ENCODE measurements at regions not wholly inside any gene's neighbourhood (a gene's known extent, or its start where the extent isn't known, plus 50 kb on each side); places are given as distances from the start of the nearest gene placed in this dataset.

GRCh38 chr5:58077966-58078365, 381.9 kb downstream of the PLK2 start:
- no peak for TF ChIP-seq REST (IDR thresholded peaks at IDR 0.05; ENCODE audit: insufficient replicate concordance, low read depth)
- no peak for TF ChIP-seq POLR2AphosphoS5 (IDR thresholded peaks at IDR 0.05; ENCODE audit: low read depth)
- TF ChIP-seq GABPA (IDR thresholded peaks at IDR 0.05; ENCODE audit: low read depth): no peak
- TF ChIP-seq, protein P1, sequence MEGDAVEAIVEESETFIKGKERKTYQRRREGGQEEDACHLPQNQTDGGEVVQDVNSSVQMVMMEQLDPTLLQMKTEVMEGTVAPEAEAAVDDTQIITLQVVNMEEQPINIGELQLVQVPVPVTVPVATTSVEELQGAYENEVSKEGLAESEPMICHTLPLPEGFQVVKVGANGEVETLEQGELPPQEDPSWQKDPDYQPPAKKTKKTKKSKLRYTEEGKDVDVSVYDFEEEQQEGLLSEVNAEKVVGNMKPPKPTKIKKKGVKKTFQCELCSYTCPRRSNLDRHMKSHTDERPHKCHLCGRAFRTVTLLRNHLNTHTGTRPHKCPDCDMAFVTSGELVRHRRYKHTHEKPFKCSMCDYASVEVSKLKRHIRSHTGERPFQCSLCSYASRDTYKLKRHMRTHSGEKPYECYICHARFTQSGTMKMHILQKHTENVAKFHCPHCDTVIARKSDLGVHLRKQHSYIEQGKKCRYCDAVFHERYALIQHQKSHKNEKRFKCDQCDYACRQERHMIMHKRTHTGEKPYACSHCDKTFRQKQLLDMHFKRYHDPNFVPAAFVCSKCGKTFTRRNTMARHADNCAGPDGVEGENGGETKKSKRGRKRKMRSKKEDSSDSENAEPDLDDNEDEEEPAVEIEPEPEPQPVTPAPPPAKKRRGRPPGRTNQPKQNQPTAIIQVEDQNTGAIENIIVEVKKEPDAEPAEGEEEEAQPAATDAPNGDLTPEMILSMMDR (IDR thresholded peaks at IDR 0.05; ENCODE audit: insufficient read depth, low read length): no peak
- no peak for TF ChIP-seq SPI1 (IDR thresholded peaks at IDR 0.05; ENCODE audit: borderline replicate concordance, low read depth)
- Histone ChIP-seq H3K27me3 (ENCODE audit: insufficient read depth, poor library complexity, severe bottlenecking) (no peaks in the 10 kb centered on the region), H3K4me3 (replicated peaks; ENCODE audit: insufficient read depth, low read length) (no peak overlapping the region), H3K27ac (replicated peaks) (no peak overlapping the region)
- DNase-seq (ENCODE audit: low read depth in 1 of 2, low spot score in 1 of 2): no peak

DNA sequence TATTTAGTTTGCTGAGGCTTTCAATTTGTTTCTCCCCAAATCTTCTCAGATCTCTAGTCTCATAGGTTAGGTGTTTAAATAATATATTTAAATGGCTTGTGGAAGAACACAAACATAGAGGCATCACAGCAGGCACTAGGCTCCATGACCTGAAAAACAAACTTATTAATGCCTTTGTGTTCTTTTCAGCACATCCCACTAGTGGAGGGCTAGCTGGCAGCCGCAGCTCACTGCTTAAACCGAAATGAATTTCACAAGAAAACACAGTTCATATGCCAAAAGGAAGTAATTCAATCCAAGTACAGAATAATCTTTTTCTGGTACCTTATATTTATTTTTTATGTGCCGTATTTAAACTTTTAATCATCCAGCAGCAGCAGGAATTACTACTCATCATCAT, 382.5 kb downstream of the PLK2 start:
- no peak for DNase-seq (ENCODE audit: low read depth in 1 of 2, low spot score in 1 of 2)
- H3K27me3 ChIP-seq (ENCODE audit: insufficient read depth, poor library complexity, severe bottlenecking): no peaks in the 10 kb centered on the region
- TF ChIP-seq SPI1 (IDR thresholded peaks at IDR 0.05; ENCODE audit: borderline replicate concordance, low read depth): no peak
- no peak for TF ChIP-seq GABPA (IDR thresholded peaks at IDR 0.05; ENCODE audit: low read depth)
- TF ChIP-seq POLR2AphosphoS5 (IDR thresholded peaks at IDR 0.05; ENCODE audit: low read depth): no peak
- TF ChIP-seq, protein P1 (IDR thresholded peaks at IDR 0.05; ENCODE audit: insufficient read depth, low read length): no peak
- no peak for TF ChIP-seq REST (IDR thresholded peaks at IDR 0.05; ENCODE audit: insufficient replicate concordance, low read depth)
- H3K4me3 ChIP-seq (replicated peaks; ENCODE audit: insufficient read depth, low read length): no peak overlapping the region
- no peak overlapping the region for H3K27ac ChIP-seq (replicated peaks)

- no peak for DNase-seq (ENCODE audit: low read depth in 1 of 2, low spot score in 1 of 2)
- H3K27me3 ChIP-seq (ENCODE audit: insufficient read depth, poor library complexity, severe bottlenecking): no peaks in the 10 kb centered on the region
- TF ChIP-seq SPI1 (IDR thresholded peaks at IDR 0.05; ENCODE audit: borderline replicate concordance, low read depth): no peak
- TF ChIP-seq REST (IDR thresholded peaks at IDR 0.05; ENCODE audit: insufficient replicate concordance, low read depth): no peak
- no peak for TF ChIP-seq POLR2AphosphoS5 (IDR thresholded peaks at IDR 0.05; ENCODE audit: low read depth)
- no peak for TF ChIP-seq GABPA (IDR thresholded peaks at IDR 0.05; ENCODE audit: low read depth)
- TF ChIP-seq, protein P1 (IDR thresholded peaks at IDR 0.05; ENCODE audit: insufficient read depth, low read length): no peak
- no peak overlapping the region for H3K4me3 ChIP-seq (replicated peaks; ENCODE audit: insufficient read depth, low read length)
- H3K27ac ChIP-seq (replicated peaks): no peak overlapping the region
Measured at GRCh38 chr5:58076483-58077257, 383.2 kb downstream of the PLK2 start.
